DMS114 treated with DMSO at 0.1 percent for 48 hours (cell line): ENCODE measurements at regions not wholly inside any gene's neighbourhood (a gene's known extent, or its start where the extent isn't known, plus 50 kb on each side); places are given as distances from the start of the nearest gene placed in this dataset.

Source experiments
- DNase-seq: peaks from one replicate; lab custom pipeline; 2025; ENCODE audit not compliant: unreplicated experiment; lab: John Stamatoyannopoulos, UW

GRCh38 chr7:52980129-52980528, 55.3 kb upstream of the POM121L12 start:
- no peak for DNase-seq

DNA sequence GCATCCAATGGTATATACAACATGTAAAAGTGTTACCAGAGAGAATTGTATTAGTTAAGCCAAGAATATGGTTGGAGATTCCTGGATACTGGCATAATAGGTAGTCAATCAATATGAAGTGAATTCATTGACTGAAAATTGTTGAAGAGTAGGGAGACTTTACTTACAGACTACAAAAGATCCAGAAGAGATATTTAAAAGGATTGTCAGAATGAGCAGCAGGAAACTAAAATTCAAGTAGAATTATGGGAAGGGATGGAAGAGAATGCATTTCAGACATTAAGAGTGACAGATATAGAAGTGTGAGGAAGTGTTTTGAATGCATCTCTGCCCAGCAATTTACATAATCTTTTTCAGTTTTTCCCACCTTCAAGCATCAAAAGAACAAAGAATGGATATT, 62.3 kb upstream of the POM121L12 start:
- DNase-seq = no peak

GRCh38 chr7:52962402-52963076, 72.9 kb upstream of the POM121L12 start:
- DNase-seq = no peak

DNA sequence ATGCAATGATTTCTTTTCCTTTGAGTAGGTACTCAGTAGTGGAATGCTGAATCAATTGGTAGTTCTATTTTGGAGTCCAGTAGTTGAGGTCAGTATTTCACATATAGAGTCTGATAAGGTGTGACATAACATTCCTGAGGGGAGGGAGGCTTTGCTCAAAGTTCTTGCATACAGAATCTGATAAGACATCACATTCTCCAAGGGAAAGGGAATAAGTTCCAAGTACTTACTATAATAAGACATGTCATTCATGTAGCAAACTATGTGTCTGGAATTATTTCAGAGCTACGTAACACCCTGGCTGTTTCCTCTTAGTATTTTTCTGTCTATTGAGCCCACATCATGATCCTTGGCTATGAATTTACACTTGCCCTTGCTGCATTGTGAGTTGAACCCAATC, 74.3 kb upstream of the POM121L12 start:
- no peak for DNase-seq

- DNase-seq = no peak
Observed at GRCh38 chr7:52959878-52960660, 75.4 kb upstream of the POM121L12 start.

DNA sequence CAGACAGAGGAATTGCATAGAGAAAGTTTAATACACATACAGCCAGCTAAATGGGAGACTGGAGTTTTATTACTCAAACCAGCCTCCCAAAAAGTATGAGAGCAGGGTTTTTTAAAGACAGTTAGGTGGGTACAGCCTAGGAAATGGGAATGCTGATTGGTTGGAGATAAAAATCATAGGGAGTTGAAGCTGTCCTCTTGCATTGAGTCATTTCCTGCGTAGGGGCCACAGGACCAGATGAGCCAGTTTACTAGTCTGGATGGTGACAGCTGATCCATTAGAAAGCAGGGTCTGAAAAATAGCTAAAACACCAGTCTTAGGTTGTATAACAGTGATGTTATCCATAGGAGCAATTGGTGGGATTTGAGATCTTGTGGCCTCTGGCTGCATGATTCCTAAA, 76.1 kb upstream of the POM121L12 start:
- DNase-seq = no peak

- no peak for DNase-seq
Observed at GRCh38 chr7:52958621-52959140, 76.8 kb upstream of the POM121L12 start.

DNA sequence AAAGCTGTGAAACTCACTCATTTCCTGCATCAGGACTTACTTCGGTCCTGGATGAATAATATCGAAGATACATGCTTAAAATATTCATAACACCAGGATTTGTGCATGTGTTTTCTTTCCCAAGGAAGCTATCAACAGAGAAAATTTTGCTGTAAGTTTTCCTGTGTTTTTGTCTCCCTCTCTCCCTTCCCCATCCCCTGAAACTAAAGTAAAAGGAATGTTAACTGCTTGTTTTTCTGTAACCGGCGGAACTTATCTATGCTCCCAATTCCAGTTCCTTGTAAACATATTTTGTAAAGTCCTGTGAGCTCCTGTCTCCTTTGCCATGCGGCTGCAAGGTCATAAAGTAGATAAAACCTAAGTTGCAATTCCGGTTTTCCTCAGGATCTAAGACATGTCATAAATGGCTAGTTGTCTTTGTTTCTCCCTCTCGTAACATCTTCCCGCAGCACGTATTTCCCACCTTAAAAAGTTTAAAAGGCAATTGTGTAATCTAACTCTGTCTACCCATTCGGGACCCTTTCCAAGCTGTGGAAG, 79.0 kb upstream of the POM121L12 start:
- DNase-seq = no peak

DNA sequence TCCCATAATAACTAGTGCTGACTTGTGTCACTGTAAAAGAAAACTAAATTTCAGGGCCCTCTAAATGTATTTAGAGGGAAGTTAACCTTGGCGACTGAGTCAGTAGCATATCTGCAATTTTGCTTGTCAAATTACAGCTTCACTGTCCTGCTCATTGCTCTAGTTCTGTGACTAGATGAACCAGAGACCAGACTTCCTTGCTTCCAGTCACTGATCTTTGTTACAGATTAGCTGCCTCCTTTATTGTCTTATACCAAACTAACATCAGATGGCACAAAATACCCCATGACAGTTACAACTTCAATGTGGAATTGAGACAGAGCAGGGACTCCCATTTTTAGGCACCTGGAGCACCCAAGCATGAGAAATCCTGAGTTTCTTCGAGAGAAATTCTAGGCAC, 79.9 kb upstream of the POM121L12 start:
- no peak for DNase-seq

DNA sequence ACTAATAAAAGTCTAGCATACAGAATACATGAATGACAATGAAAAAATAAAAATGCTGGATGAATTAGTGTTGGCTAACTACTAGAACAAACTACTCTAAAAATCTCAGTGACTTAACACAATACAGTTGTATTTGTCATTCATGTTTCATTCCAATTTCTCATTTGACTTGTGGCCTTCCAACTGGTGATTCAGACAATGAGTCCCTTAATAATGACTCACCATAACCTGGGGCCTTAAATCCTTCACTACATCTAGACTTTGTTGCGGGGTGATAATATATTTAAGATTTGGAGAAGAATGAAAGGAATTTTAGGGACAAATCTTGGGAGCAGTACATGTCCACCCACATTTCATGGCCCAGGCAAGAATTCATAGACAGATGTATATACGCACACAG, 90.5 kb upstream of the POM121L12 start:
- no peak for DNase-seq

- no peak for DNase-seq
Observed at GRCh38 chr7:52940481-52940880, 95.0 kb upstream of the POM121L12 start.

DNA sequence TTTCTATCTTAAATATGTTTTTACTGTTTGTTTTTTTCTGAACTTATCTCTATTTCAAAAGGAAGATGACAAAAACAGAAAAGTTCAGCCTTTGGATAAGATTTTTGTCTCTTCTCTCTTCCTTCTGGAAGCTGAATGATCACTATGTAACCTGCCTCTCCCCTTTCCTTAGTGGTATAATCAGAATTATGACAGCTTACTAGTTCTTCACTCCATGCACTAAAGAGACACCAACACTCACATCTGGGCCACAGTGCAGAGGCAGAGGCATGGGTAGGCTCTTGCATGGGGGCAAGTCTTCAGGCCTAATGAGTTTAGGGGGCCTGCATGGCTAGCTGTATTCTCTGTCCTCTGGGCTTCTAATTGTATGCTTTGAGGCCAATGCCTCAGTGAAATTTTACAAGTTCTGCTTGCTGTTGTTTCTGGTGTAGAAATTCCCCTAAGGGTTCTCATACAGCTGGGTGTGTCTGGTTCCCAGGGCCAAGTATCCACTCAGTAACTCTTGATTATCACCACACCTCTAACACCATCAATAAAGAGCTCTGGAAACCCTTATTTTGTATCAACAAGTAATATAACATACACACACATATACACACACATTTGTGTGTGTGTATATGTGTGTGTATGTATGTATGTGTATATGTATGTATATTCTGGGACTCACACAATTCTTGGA, 96.8 kb upstream of the POM121L12 start:
- DNase-seq = no peak

DNA sequence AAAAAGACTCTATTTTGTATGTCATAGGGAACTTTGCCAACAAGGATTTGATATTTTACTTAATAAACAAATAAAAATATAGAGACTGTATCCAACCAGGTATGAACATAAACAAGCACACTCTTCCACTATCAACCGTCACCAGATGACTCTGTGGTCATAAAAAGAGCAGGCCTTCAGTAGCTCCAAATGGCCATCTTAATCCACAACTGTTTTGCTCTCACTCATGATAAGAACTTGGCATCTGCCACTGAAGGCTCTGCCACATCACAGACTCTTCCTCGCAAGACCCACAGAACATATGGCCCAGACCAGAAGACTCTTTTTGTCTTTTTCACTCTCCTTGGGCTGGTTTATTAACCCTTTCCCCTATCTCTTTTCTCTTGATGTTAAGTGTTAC, 98.7 kb upstream of the POM121L12 start:
- no peak for DNase-seq

- DNase-seq = no peak
Observed at GRCh38 chr7:52928591-52928990, 106.8 kb upstream of the POM121L12 start.

DNA sequence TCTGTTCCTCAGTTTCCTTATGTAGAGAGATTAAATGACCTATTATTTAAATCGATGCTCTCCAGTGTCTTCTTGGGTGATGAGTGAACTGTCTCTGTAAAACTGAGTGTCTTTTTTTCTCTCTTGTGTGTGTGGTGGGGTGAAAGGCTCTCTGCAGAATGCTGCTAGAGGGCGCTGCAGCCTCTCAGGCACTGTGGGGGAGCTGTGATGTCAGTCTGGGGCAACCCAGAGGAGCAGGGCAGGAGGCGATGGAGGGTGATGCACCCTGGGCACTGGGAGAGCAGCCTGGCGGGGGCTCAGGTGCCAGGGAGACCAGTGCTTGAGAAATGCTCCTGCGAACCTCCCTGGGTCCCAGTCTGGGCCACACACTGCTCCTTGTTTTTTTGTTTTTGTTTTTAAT, 110.1 kb upstream of the POM121L12 start:
- no peak for DNase-seq

GRCh38 chr7:52920977-52921376, 114.5 kb upstream of the POM121L12 start:
- DNase-seq = no peak

DNA sequence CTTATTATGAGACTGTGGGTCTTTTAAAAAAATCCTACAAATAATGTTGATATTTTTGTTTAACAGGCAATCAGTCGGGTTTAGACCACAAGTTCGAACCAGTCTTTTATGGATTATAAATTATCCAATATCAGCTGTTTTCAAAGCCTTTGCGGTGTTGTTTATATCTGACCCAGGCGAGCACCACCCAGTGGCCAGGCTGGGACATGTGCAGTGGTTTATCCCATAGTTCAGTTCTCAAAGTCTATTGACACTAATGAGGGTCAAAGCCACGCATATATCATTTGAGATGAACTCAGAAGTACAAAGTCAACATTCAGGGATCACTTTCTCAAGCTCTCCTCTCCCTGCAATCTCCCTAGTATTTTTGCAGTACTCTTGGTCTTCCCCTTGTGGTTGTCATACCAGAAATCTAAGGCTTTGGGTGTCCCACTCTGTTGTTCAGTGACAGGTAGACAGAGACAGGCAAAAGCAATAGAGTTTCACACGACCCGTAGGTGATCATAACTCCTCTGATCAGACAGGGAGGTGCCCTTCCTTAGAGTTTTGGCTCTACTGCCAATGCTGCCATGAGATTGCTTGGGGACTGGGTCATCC, 117.4 kb upstream of the POM121L12 start:
- no peak for DNase-seq

DNA sequence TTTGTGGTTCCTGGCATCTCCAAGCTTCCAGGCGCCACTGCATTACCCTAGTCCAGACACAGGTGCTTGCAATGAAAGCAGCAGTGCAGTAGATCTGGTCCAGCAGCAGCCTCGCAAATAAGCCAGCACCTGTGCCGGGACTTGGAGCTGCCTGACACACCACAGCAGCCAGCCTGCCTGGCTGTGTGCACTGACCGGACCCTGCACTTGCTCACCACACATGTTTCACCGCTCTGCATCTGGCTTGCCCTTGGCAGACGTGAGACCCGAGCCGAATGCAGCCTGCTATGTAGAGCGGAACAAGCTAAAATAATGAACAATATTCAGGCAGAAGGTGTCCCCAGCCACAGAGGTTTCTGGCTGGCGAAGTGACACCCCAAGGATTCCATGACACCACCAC, 123.6 kb upstream of the POM121L12 start:
- no peak for DNase-seq

DNA sequence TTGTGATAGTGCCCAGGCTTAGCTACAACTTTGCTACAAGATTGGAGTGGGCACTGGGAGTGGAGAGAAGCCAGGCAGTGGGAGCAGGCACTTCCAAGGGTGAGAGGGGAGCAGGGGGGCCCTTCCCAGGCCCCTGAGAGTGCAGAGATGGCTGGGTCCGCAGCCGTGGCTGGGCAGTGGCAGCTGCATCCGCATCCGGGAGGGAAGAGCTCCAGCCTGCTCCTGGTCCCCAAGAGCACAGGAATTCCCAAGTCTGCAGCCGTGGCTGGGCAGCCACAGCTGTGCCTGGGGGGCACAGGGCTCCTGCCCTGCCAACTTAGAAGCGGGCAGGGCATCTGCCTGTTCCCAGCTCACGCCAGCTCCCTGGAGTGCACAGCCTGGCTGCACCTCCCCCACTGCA, 124.1 kb upstream of the POM121L12 start:
- DNase-seq = no peak

- no peak for DNase-seq
Observed at GRCh38 chr7:52909935-52910334, 125.5 kb upstream of the POM121L12 start.

- DNase-seq = no peak
Observed at GRCh38 chr7:52909131-52909530, 126.3 kb upstream of the POM121L12 start.
